GM12878 (cell line): ENCODE measurements at regions not wholly inside any gene's neighbourhood (a gene's known extent, or its start where the extent isn't known, plus 50 kb on each side); places are given as distances from the start of the nearest gene placed in this dataset.

Experiments
- ATAC-seq: fragments of 200-7000 bp; cut with Tn5 transposase; 3 replicates; pipeline ENCODE4 v1.9.1; 2020; ENCODE audit warnings: mild to moderate bottlenecking, moderate library complexity
- BruUV-seq: library from RNA; stranded (reverse); fragments of 400-500 nt; replicated peaks from 2 replicates; lab custom pipeline; 2021; lab: Mats Ljungman, UMichigan
- CTCF ChIA-PET: fragments of 300-600 bp; sonication (Branson Sonifier 250); formaldehyde crosslinking; extraction: SDS; loops from one replicate; lab custom pipeline; 2021; ENCODE audit warnings: inconsistent platforms; lab: Yijun Ruan, JAX
- POLR2A ChIA-PET: fragments of 350-600 bp; formaldehyde crosslinking; extraction: SDS; loops from one replicate; lab custom pipeline; 2021; ENCODE audit warnings: inconsistent platforms; lab: Charles Lee
- RAD21 ChIA-PET: fragments of 300-600 bp; sonication (Branson Sonifier 250); formaldehyde crosslinking; loops from one replicate; lab custom pipeline; 2023; ENCODE audit warnings: antibody characterized with exemption; ENCODE audit not compliant: unreplicated experiment; lab: Charles Lee
- SMC1A ChIA-PET: fragments of 300-600 bp; sonication (Branson Sonifier 250); formaldehyde crosslinking; loops from one replicate; lab custom pipeline; 2023; ENCODE audit not compliant: unreplicated experiment, uncharacterized antibody; lab: Charles Lee
- DNase-seq: peaks from one replicate; pipeline ENCODE4 v3.0.0-alpha.2; 2011; ENCODE audit warnings: low read depth, low spot score
- FAIRE-seq: peaks from 3 replicates; lab custom pipeline; 2011; peaks lifted over from hg19 to GRCh38; lab: Jason Lieb, UNC
- H2AFZ ChIP-seq: 2 replicates; pipeline ENCODE4 v1.6.0; 2011; ENCODE audit warnings: low read depth, low read length, control low read depth; ENCODE audit not compliant: control insufficient read depth
- H3K27ac ChIP-seq: 2 replicates; pipeline ENCODE4 v1.5.1; 2011; ENCODE audit warnings: control low read depth; ENCODE audit not compliant: control insufficient read depth, insufficient read depth
- H3K27me3 ChIP-seq, 2 experiments: replicated peaks in 1 of 2; 2 replicates each; pipeline versions ENCODE4 v1.6.0 to v1.6.1; 2011; ENCODE audit warnings: low read length in 1 of 2; ENCODE audit not compliant: control insufficient read depth in 2 of 2, insufficient read depth in 2 of 2
- H3K36me3 ChIP-seq, 2 experiments: 2 replicates each; pipeline ENCODE4 v1.5.1; 2011; ENCODE audit warnings: low read length in 1 of 2; ENCODE audit not compliant: control insufficient read depth in 2 of 2, insufficient read depth in 2 of 2
- H3K4me1 ChIP-seq: 2 replicates; pipeline ENCODE4 v1.6.1; 2011; ENCODE audit warnings: mild to moderate bottlenecking, low read length, moderate library complexity, mixed read lengths; ENCODE audit not compliant: control insufficient read depth, insufficient read depth
- H3K4me2 ChIP-seq: 2 replicates; pipeline ENCODE4 v1.6.0; 2011; ENCODE audit warnings: control low read depth; ENCODE audit not compliant: control insufficient read depth, insufficient read depth
- H3K4me3 ChIP-seq: fragments of 200-600 bp; sonication (generic); 2 replicates; pipeline ENCODE4 v1.5.1; 2016
- H3K79me2 ChIP-seq: 2 replicates; pipeline ENCODE4 v1.6.0; 2011; ENCODE audit warnings: low read length; ENCODE audit not compliant: control insufficient read depth, insufficient read depth
- H3K9ac ChIP-seq: 2 replicates; pipeline ENCODE4 v1.8.0; 2011; ENCODE audit warnings: low read length, control low read depth, mixed read lengths; ENCODE audit not compliant: control insufficient read depth, insufficient read depth
- H3K9me3 ChIP-seq: replicated peaks from 3 replicates; pipeline ENCODE4 v1.5.1; 2011; ENCODE audit warnings: mild to moderate bottlenecking, low read length; ENCODE audit not compliant: control insufficient read depth, insufficient read depth
- H4K20me1 ChIP-seq: 2 replicates; pipeline ENCODE4 v1.6.0; 2011; ENCODE audit not compliant: control insufficient read depth, insufficient read depth
- ATF7 ChIP-seq: fragments of 450-650 bp; IDR thresholded peaks from 2 replicates; pipeline ENCODE4 v1.6.1; 2016; ENCODE audit warnings: low read depth, mild to moderate bottlenecking
- SIN3A ChIP-seq: IDR thresholded peaks from 2 replicates; pipeline ENCODE4 v1.6.1; 2012; ENCODE audit warnings: low read depth, low read length, improper control_type of control experiment
- SMAD1 ChIP-seq: fragments of 450-650 bp; IDR thresholded peaks from 2 replicates; pipeline ENCODE4 v1.6.1; 2018; ENCODE audit warnings: mild to moderate bottlenecking, low read depth; ENCODE audit not compliant: partially characterized antibody
- YY1 ChIP-seq: IDR thresholded peaks from 2 replicates; pipeline ENCODE4 v1.6.1; 2011; ENCODE audit warnings: low read depth, mild to moderate bottlenecking, low read length
- ZZZ3 ChIP-seq: IDR thresholded peaks from 2 replicates; pipeline ENCODE4 v1.6.1; 2011; ENCODE audit warnings: low read depth; ENCODE audit not compliant: control insufficient read depth, insufficient read length
- WGBS: methylation state at CpG from one replicate; pipeline ENCODE4 v1.1.6; 2016; ENCODE audit warnings: low lambda C conversion rate; ENCODE audit not compliant: insufficient replicate concordance, insufficient coverage; ENCODE audit errors: missing lambda C conversion rate; 5-methylcytosine and 5-hydroxymethylcytosine counted together
- in situ Hi-C: fragments of 300-500 bp; cut with MboI; formaldehyde crosslinking; loops from 9 replicates; pipeline ENCODE4 v1.14.3; 2018; ENCODE audit warnings: mixed read lengths
- intact Hi-C: fragments of 100-400 bp; cut with micrococcal nuclease; formaldehyde crosslinking; loops from one replicate; pipeline ENCODE4 v1.14.2; 2022; ENCODE audit not compliant: unreplicated experiment
- TF ChIP-seq, protein P1 (sequence below): fragments of 450-650 bp; formaldehyde crosslinking; IDR thresholded peaks from 2 replicates; pipeline ENCODE4 v1.4.0; 2022; ENCODE audit warnings: mild to moderate bottlenecking, moderate library complexity
- TF ChIP-seq, protein P2 (sequence below): fragments of 450-650 bp; IDR thresholded peaks from 2 replicates; pipeline ENCODE4 v1.6.1; 2016; ENCODE audit warnings: mild to moderate bottlenecking, moderate library complexity, borderline replicate concordance
- TF ChIP-seq, protein P3 (sequence below): fragments of 450-650 bp; IDR thresholded peaks from 2 replicates; pipeline ENCODE4 v1.6.1; 2018; ENCODE audit warnings: mild to moderate bottlenecking, low read depth, moderate library complexity; ENCODE audit not compliant: partially characterized antibody
- TF ChIP-seq, protein P4 (sequence below): IDR thresholded peaks from 2 replicates; pipeline ENCODE4 v1.6.1; 2012; ENCODE audit warnings: low read depth, low read length, improper control_type of control experiment
- TF ChIP-seq, protein P5 (sequence below): fragments of 450-650 bp; IDR thresholded peaks from 2 replicates; pipeline ENCODE4 v1.6.1; 2017; ENCODE audit warnings: mild to moderate bottlenecking

DNA sequence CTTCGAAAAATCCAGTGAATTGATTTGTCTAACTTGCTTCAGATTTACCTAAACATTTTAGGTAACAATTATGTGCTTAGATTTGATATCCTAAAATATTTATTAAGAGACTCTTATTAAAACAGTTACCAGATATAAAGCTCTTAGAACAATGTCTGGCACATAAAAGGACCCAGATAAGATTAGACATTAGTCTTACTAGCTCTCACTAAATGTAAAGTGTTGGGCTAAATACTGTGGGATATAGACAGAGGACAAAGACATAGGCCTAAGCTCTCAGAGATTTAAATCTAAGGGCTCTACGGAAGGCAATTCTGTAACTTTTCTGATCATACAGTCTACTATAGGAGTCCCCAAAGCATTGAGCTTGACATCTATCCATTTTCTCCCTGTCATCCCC is 94.4 kb upstream of the TRPC3 start:
- no TSS peak for BruUV-seq
- ATAC-seq (no peak), DNase-seq (no peak), FAIRE-seq (no peak)
- Histone ChIP-seq H3K9me3 (no peaks in the 10 kb centered on the region), H3K27me3 (no peaks in the 10 kb centered on the region), H3K4me1 (no peaks in the 10 kb centered on the region), H3K27ac (no peak overlapping the region), H3K36me3 (no peaks in the 10 kb centered on the region), H3K4me3 (no peak overlapping the region), H3K9ac (no peak overlapping the region), H4K20me1 (no peaks in the 10 kb centered on the region), H3K4me2 (no peak overlapping the region), H3K79me2 (no peaks in the 10 kb centered on the region), H2AFZ (no peak overlapping the region)
- SMC1A ChIA-PET, result interaction anchor here (0.7 kb wide), 1 partner anchor 62 kb away, joined by 3 read pairs; no protein-coding TSS in a partner anchor
- intact Hi-C loops (no loop called here), in situ Hi-C loops (no loop called here)
- CTCF ChIA-PET, result no interaction called here
- 22% methylated on average over 2 of the region's 2 CpGs for WGBS
- RAD21 ChIA-PET, result no interaction called here
- POLR2A ChIA-PET, result interaction anchor here (0.7 kb wide), 1 partner anchor 466 kb away, joined by 4 read pairs; no protein-coding TSS in a partner anchor
- TF ChIP-seq ATF7 (no peak), SMAD1 (no peak), SIN3A (no peak), YY1 (no peak), ZZZ3 (no peak)
- TF ChIP-seq, protein P1, sequence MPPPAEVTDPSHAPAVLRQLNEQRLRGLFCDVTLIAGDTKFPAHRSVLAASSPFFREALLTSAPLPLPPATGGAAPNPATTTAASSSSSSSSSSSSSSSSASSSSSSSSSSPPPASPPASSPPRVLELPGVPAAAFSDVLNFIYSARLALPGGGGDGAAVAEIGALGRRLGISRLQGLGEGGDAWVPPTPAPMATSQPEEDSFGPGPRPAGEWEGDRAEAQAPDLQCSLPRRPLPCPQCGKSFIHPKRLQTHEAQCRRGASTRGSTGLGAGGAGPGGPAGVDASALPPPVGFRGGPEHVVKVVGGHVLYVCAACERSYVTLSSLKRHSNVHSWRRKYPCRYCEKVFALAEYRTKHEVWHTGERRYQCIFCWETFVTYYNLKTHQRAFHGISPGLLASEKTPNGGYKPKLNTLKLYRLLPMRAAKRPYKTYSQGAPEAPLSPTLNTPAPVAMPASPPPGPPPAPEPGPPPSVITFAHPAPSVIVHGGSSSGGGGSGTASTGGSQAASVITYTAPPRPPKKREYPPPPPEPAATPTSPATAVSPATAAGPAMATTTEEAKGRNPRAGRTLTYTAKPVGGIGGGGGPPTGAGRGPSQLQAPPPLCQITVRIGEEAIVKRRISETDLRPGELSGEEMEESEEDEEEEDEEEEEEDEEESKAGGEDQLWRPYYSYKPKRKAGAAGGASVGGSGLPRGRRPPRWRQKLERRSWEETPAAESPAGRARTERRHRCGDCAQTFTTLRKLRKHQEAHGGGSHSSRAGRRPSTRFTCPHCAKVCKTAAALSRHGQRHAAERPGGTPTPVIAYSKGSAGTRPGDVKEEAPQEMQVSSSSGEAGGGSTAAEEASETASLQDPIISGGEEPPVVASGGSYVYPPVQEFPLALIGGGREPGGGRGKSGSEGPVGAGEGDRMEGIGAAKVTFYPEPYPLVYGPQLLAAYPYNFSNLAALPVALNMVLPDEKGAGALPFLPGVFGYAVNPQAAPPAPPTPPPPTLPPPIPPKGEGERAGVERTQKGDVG, result no peak
- TF ChIP-seq, protein P2, sequence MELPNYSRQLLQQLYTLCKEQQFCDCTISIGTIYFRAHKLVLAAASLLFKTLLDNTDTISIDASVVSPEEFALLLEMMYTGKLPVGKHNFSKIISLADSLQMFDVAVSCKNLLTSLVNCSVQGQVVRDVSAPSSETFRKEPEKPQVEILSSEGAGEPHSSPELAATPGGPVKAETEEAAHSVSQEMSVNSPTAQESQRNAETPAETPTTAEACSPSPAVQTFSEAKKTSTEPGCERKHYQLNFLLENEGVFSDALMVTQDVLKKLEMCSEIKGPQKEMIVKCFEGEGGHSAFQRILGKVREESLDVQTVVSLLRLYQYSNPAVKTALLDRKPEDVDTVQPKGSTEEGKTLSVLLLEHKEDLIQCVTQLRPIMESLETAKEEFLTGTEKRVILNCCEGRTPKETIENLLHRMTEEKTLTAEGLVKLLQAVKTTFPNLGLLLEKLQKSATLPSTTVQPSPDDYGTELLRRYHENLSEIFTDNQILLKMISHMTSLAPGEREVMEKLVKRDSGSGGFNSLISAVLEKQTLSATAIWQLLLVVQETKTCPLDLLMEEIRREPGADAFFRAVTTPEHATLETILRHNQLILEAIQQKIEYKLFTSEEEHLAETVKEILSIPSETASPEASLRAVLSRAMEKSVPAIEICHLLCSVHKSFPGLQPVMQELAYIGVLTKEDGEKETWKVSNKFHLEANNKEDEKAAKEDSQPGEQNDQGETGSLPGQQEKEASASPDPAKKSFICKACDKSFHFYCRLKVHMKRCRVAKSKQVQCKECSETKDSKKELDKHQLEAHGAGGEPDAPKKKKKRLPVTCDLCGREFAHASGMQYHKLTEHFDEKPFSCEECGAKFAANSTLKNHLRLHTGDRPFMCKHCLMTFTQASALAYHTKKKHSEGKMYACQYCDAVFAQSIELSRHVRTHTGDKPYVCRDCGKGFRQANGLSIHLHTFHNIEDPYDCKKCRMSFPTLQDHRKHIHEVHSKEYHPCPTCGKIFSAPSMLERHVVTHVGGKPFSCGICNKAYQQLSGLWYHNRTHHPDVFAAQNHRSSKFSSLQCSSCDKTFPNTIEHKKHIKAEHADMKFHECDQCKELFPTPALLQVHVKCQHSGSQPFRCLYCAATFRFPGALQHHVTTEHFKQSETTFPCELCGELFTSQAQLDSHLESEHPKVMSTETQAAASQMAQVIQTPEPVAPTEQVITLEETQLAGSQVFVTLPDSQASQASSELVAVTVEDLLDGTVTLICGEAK, result no peak
- TF ChIP-seq, protein P3, sequence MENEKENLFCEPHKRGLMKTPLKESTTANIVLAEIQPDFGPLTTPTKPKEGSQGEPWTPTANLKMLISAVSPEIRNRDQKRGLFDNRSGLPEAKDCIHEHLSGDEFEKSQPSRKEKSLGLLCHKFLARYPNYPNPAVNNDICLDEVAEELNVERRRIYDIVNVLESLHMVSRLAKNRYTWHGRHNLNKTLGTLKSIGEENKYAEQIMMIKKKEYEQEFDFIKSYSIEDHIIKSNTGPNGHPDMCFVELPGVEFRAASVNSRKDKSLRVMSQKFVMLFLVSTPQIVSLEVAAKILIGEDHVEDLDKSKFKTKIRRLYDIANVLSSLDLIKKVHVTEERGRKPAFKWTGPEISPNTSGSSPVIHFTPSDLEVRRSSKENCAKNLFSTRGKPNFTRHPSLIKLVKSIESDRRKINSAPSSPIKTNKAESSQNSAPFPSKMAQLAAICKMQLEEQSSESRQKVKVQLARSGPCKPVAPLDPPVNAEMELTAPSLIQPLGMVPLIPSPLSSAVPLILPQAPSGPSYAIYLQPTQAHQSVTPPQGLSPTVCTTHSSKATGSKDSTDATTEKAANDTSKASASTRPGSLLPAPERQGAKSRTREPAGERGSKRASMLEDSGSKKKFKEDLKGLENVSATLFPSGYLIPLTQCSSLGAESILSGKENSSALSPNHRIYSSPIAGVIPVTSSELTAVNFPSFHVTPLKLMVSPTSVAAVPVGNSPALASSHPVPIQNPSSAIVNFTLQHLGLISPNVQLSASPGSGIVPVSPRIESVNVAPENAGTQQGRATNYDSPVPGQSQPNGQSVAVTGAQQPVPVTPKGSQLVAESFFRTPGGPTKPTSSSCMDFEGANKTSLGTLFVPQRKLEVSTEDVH, result no peak
- TF ChIP-seq, protein P4, sequence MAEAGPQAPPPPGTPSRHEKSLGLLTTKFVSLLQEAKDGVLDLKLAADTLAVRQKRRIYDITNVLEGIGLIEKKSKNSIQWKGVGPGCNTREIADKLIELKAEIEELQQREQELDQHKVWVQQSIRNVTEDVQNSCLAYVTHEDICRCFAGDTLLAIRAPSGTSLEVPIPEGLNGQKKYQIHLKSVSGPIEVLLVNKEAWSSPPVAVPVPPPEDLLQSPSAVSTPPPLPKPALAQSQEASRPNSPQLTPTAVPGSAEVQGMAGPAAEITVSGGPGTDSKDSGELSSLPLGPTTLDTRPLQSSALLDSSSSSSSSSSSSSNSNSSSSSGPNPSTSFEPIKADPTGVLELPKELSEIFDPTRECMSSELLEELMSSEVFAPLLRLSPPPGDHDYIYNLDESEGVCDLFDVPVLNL, result no peak
- TF ChIP-seq, protein P5, sequence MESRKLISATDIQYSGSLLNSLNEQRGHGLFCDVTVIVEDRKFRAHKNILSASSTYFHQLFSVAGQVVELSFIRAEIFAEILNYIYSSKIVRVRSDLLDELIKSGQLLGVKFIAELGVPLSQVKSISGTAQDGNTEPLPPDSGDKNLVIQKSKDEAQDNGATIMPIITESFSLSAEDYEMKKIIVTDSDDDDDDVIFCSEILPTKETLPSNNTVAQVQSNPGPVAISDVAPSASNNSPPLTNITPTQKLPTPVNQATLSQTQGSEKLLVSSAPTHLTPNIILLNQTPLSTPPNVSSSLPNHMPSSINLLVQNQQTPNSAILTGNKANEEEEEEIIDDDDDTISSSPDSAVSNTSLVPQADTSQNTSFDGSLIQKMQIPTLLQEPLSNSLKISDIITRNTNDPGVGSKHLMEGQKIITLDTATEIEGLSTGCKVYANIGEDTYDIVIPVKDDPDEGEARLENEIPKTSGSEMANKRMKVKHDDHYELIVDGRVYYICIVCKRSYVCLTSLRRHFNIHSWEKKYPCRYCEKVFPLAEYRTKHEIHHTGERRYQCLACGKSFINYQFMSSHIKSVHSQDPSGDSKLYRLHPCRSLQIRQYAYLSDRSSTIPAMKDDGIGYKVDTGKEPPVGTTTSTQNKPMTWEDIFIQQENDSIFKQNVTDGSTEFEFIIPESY, result no peak
